NB4 (cell line): ENCODE measurements at regions not wholly inside any gene's neighbourhood (a gene's known extent, or its start where the extent isn't known, plus 50 kb on each side); places are given as distances from the start of the nearest gene placed in this dataset.

Experiments
- CTCF ChIP-seq: IDR thresholded peaks from one replicate; pipeline ENCODE4 v1.5.1; 2012; ENCODE audit warnings: low read depth, low read length
- MAX ChIP-seq: IDR thresholded peaks from 2 replicates; pipeline ENCODE4 v1.6.1; 2011; ENCODE audit warnings: low read depth, low read length
- MYC ChIP-seq: IDR thresholded peaks from 2 replicates; pipeline ENCODE4 v1.6.1; 2011; ENCODE audit warnings: low read depth, low read length
- POLR2A ChIP-seq: IDR thresholded peaks from 2 replicates; pipeline ENCODE4 v1.6.1; 2011; ENCODE audit warnings: mild to moderate bottlenecking; ENCODE audit not compliant: insufficient read length; ENCODE audit errors: extremely low read depth

- no peak for TF ChIP-seq CTCF
- TF ChIP-seq POLR2A: no peak
- no peak for TF ChIP-seq MAX
- TF ChIP-seq MYC: no peak
These were observed 70.6 kb upstream of the SLC44A1 start for GRCh38 chr9:105173826-105174225.
